K562 (cell line): ENCODE measurements at regions not wholly inside any gene's neighbourhood (a gene's known extent, or its start where the extent isn't known, plus 50 kb on each side); places are given as distances from the start of the nearest gene placed in this dataset.

ENCODE experiments used
- ADNP ChIP-seq: fragments of 200-800 bp; sonication (Bioruptor generic); IDR thresholded peaks from 2 replicates; pipeline ENCODE4 v1.6.1; 2016; ENCODE audit warnings: missing genetic modification characterization, missing compliant biosample characterization
- BCOR ChIP-seq: fragments of 450-650 bp; IDR thresholded peaks from 2 replicates; pipeline ENCODE4 v1.6.1; 2016
- BDP1 ChIP-seq: IDR thresholded peaks from 3 replicates; pipeline ENCODE4 v1.6.1; 2011; ENCODE audit not compliant: insufficient read length, insufficient read depth
- CBX8 ChIP-seq: fragments of 200-600 bp; sonication (generic); IDR thresholded peaks from 2 replicates; pipeline ENCODE4 v1.6.1; 2012; ENCODE audit warnings: borderline replicate concordance, mixed run types, low read depth, mild to moderate bottlenecking, moderate library complexity, mixed read lengths, low read length, control low read depth, inconsistent platforms; ENCODE audit not compliant: poor library complexity, severe bottlenecking; ENCODE audit errors: extremely low read depth
- HLTF ChIP-seq: fragments of 450-650 bp; IDR thresholded peaks from 2 replicates; pipeline ENCODE4 v1.6.1; 2016
- KDM2B ChIP-seq: fragments of 250-450 bp; sonication (Bioruptor Pico); IDR thresholded peaks from 2 replicates; pipeline ENCODE4 v1.8.0; 2021; ENCODE audit warnings: mild to moderate bottlenecking, moderate library complexity
- KHSRP ChIP-seq: fragments of 450-650 bp; IDR thresholded peaks from 2 replicates; pipeline ENCODE4 v1.6.1; 2017
- NR2C1 ChIP-seq, 2 experiments: fragments of 450-650 bp; IDR thresholded peaks; 2 replicates each; pipeline ENCODE4 v1.6.1; 2017; ENCODE audit warnings: mild to moderate bottlenecking in 2 of 2, antibody characterized with exemption in 1 of 2, inconsistent platforms in 1 of 2, missing compliant biosample characterization in 1 of 2, missing genetic modification characterization in 1 of 2
- NR2F6 ChIP-seq: fragments of 450-650 bp; formaldehyde crosslinking; IDR thresholded peaks from 2 replicates; pipeline ENCODE4 v1.4.0; 2020; ENCODE audit warnings: mild to moderate bottlenecking
- POLR2A ChIP-seq: fragments of 450-650 bp; conservative IDR thresholded peaks from 2 replicates; pipeline ENCODE4 v1.6.1; 2016
- POLR2AphosphoS5 ChIP-seq: IDR thresholded peaks from 2 replicates; pipeline ENCODE4 v1.6.1; 2011; ENCODE audit warnings: mild to moderate bottlenecking, low read depth, low read length, moderate library complexity; ENCODE audit not compliant: control insufficient read depth, insufficient read depth
- POU5F1 ChIP-seq: fragments of 150-350 bp; IDR thresholded peaks from 2 replicates; pipeline ENCODE4 v1.6.1; 2014; ENCODE audit warnings: borderline replicate concordance, low read length, low read depth, mild to moderate bottlenecking; ENCODE audit not compliant: partially characterized antibody
- PURB ChIP-seq: sonication (generic); formaldehyde crosslinking; IDR thresholded peaks from 2 replicates; pipeline ENCODE4 v1.9.0; 2021; ENCODE audit warnings: low read depth, mild to moderate bottlenecking, missing genetic modification reagents
- SETDB1 ChIP-seq: IDR thresholded peaks from one replicate; pipeline ENCODE4 v1.6.1; 2012; ENCODE audit warnings: low read length, control low read depth, inconsistent platforms
- SNIP1 ChIP-seq: fragments of 450-650 bp; IDR thresholded peaks from 2 replicates; pipeline ENCODE4 v1.7.1; 2017; ENCODE audit warnings: low read depth, mild to moderate bottlenecking
- SRSF7 ChIP-seq: fragments of 200-400 bp; formaldehyde crosslinking; optimal IDR thresholded peaks from 2 replicates; pipeline ENCODE3; 2017; ENCODE audit warnings: mild to moderate bottlenecking, low read depth, low read length
- TCF15 ChIP-seq: fragments of 250-450 bp; sonication (Bioruptor Pico); IDR thresholded peaks from 2 replicates; pipeline ENCODE4 v1.8.0; 2022; ENCODE audit warnings: moderate library complexity, mild to moderate bottlenecking, inconsistent platforms
- TEAD1 ChIP-seq, 2 experiments: fragments of 450-650 bp in 1 of 2; sonication (generic) in 1 of 2; formaldehyde crosslinking; IDR thresholded peaks; 2 replicates each; pipeline versions ENCODE4 v1.4.0 to v1.8.0; 2020 to 2022; ENCODE audit warnings: mild to moderate bottlenecking in 2 of 2, missing genetic modification reagents in 1 of 2
- ZBTB8A ChIP-seq: fragments of 450-650 bp; IDR thresholded peaks from 2 replicates; pipeline ENCODE4 v1.6.1; 2018; ENCODE audit warnings: mild to moderate bottlenecking, moderate library complexity; ENCODE audit not compliant: partially characterized antibody
- ZFX ChIP-seq: sonication (generic); formaldehyde crosslinking; IDR thresholded peaks from 2 replicates; pipeline ENCODE4 v1.8.0; 2022; ENCODE audit warnings: mild to moderate bottlenecking, missing genetic modification reagents, moderate library complexity
- ZNF140 ChIP-seq: fragments of 250-450 bp; sonication (Bioruptor Pico); IDR thresholded peaks from 2 replicates; pipeline ENCODE4 v1.8.0; 2021; ENCODE audit warnings: moderate library complexity, mild to moderate bottlenecking, inconsistent platforms
- ZNF57 ChIP-seq: fragments of 450-650 bp; formaldehyde crosslinking; IDR thresholded peaks from 2 replicates; pipeline ENCODE4 v1.4.0; 2020; ENCODE audit warnings: mild to moderate bottlenecking, moderate library complexity
- ZNF583 ChIP-seq: fragments of 250-450 bp; sonication (Bioruptor Pico); IDR thresholded peaks from 2 replicates; pipeline ENCODE4 v1.4.0; 2020
- ZNF695 ChIP-seq: fragments of 450-650 bp; formaldehyde crosslinking; IDR thresholded peaks from 2 replicates; pipeline ENCODE4 v1.4.0; 2020; ENCODE audit warnings: mild to moderate bottlenecking, moderate library complexity
- TF ChIP-seq, protein P1 (sequence below): fragments of 450-650 bp; IDR thresholded peaks from one replicate; pipeline ENCODE4 v1.6.1; 2018; ENCODE audit warnings: mild to moderate bottlenecking, moderate library complexity; ENCODE audit not compliant: partially characterized antibody
- TF ChIP-seq, protein P2 (sequence below): fragments of 250-450 bp; sonication (Bioruptor Pico); IDR thresholded peaks from 2 replicates; pipeline ENCODE4 v1.5.0; 2022; ENCODE audit warnings: mild to moderate bottlenecking
- TF ChIP-seq, protein P3 (sequence below): fragments of 250-450 bp; sonication (Bioruptor Pico); IDR thresholded peaks from 2 replicates; pipeline ENCODE4 v1.8.0; 2022; ENCODE audit warnings: inconsistent platforms

GRCh38 chr7:138223402-138223879, 147.2 kb downstream of the AKR1D1 start (continued):
- TF ChIP-seq, protein P1, sequence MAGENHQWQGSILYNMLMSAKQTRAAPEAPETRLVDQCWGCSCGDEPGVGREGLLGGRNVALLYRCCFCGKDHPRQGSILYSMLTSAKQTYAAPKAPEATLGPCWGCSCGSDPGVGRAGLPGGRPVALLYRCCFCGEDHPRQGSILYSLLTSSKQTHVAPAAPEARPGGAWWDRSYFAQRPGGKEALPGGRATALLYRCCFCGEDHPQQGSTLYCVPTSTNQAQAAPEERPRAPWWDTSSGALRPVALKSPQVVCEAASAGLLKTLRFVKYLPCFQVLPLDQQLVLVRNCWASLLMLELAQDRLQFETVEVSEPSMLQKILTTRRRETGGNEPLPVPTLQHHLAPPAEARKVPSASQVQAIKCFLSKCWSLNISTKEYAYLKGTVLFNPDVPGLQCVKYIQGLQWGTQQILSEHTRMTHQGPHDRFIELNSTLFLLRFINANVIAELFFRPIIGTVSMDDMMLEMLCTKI: no peak
- no peak for TF ChIP-seq BDP1
- TF ChIP-seq SNIP1: no peak
- TF ChIP-seq POLR2A: no peak
- no peak for TF ChIP-seq SETDB1
- no peak for TF ChIP-seq ZNF695 (CRISPR knock-in tag)
- peak; percentile 79 for TF ChIP-seq ZNF140 (CRISPR knock-in tag)
- no peak for TF ChIP-seq POLR2AphosphoS5
- TF ChIP-seq, protein P2, sequence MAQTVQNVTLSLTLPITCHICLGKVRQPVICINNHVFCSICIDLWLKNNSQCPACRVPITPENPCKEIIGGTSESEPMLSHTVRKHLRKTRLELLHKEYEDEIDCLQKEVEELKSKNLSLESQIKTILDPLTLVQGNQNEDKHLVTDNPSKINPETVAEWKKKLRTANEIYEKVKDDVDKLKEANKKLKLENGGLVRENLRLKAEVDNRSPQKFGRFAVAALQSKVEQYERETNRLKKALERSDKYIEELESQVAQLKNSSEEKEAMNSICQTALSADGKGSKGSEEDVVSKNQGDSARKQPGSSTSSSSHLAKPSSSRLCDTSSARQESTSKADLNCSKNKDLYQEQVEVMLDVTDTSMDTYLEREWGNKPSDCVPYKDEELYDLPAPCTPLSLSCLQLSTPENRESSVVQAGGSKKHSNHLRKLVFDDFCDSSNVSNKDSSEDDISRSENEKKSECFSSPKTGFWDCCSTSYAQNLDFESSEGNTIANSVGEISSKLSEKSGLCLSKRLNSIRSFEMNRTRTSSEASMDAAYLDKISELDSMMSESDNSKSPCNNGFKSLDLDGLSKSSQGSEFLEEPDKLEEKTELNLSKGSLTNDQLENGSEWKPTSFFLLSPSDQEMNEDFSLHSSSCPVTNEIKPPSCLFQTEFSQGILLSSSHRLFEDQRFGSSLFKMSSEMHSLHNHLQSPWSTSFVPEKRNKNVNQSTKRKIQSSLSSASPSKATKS (CRISPR knock-in tag): no peak
- no peak for TF ChIP-seq ZBTB8A
- TF ChIP-seq ZNF583: peak; percentile 94
- no peak for TF ChIP-seq NR2F6
- TF ChIP-seq ZNF57 (CRISPR knock-in tag): no peak
- TF ChIP-seq ADNP (tag): no peak
- peak; percentile 81; the same call in 1 of the 2 replicates for TF ChIP-seq KDM2B (CRISPR knock-in tag)
- no peak for TF ChIP-seq CBX8
- no peak for TF ChIP-seq PURB (CRISPR knock-in tag)
- no peak for TF ChIP-seq KHSRP
- no peak for TF ChIP-seq POU5F1
- TF ChIP-seq HLTF: no peak
- TF ChIP-seq, protein P3, sequence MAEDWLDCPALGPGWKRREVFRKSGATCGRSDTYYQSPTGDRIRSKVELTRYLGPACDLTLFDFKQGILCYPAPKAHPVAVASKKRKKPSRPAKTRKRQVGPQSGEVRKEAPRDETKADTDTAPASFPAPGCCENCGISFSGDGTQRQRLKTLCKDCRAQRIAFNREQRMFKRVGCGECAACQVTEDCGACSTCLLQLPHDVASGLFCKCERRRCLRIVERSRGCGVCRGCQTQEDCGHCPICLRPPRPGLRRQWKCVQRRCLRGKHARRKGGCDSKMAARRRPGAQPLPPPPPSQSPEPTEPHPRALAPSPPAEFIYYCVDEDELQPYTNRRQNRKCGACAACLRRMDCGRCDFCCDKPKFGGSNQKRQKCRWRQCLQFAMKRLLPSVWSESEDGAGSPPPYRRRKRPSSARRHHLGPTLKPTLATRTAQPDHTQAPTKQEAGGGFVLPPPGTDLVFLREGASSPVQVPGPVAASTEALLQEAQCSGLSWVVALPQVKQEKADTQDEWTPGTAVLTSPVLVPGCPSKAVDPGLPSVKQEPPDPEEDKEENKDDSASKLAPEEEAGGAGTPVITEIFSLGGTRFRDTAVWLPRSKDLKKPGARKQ (CRISPR knock-in tag): no peak
- no peak for TF ChIP-seq BCOR
- TF ChIP-seq TCF15 (CRISPR knock-in tag): 0 out of 2 replicates have a peak, but pooled peaks have one; percentile 86
- no peak for TF ChIP-seq SRSF7
- TF ChIP-seq TEAD1 (CRISPR knock-in tag; IDR thresholded peaks at IDR 0.05): peak; percentile 75 to 86; a peak in 2 of 4 replicates
- no peak for TF ChIP-seq NR2C1 (IDR thresholded peaks at IDR 0.05)
- TF ChIP-seq NR2C1 (tag; IDR thresholded peaks at IDR 0.05): peak; percentile 56
- TF ChIP-seq ZFX (CRISPR knock-in tag): no peak
